ENCODE measurements at regions not wholly inside any gene's neighbourhood (a gene's known extent, or its start where the extent isn't known, plus 50 kb on each side); places are given as distances from the start of the nearest gene placed in this dataset.

DNA sequence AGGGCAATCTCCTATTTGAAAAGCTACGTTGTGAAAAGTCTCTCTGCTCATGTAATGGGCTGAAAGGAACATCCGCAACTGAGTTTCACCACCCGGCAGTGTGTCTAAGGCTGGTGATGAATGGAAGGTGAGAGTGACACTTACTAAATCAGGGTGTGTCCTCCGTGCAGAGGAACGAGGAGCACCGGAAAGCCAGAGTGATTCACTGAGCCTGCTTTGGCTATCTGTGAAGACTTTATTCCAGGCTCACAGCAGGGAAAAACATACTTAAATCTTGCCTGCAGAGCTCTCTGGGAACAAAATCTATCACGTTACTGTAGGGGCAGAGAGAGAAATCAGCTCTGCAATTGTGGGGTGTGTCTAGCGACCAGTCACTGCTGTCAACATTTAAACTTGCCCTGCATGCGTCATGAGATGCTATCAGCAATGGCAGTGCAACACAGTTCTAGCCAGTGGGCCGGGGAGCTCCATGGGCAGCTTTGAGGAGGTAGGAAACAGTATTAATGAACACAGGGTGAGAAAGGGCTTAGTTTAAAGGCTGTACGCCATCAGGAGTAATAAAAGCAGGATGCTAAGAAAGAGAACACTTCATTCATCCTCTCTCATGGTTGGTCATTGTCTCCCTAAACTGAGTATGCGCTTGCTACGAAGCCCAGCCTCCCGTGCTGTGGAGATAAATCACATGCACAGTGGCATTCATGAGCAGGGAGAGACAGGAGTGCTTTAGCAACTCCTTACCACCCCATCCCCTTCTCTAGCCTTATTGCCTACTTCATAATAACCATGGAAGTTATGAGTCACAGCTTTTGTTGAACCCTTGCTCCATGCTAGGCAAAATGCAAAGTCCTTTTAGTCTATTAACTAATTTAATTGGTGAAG, 542.7 kb upstream of the ADAMTS9 start:
- DNase-seq = no peak

DNA sequence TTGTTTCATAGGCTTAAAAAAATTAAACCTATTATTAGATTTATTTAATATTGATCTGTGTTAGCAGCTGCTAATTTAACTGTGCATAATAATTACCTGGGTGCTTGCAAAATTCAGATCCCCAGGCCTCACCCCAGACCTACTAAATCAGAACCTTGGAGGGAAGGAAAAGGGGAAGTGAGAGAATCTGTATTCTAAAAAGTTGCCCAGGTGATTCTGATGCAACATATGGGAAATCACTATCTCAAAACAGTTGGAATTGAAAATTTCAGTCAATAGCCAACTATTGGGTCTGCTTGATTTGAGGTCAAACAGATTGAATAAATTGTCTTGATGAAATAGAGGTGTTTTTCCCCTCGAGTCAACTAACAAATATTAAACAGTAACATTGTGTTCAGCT, 538.5 kb upstream of the ADAMTS9 start:
- DNase-seq = no peak

- DNase-seq = no peak
Measured at GRCh38 chr3:65210026-65210814, 522.4 kb upstream of the ADAMTS9 start.

- no peak for DNase-seq
Measured at GRCh38 chr3:65202395-65202794, 514.6 kb upstream of the ADAMTS9 start.

DNA sequence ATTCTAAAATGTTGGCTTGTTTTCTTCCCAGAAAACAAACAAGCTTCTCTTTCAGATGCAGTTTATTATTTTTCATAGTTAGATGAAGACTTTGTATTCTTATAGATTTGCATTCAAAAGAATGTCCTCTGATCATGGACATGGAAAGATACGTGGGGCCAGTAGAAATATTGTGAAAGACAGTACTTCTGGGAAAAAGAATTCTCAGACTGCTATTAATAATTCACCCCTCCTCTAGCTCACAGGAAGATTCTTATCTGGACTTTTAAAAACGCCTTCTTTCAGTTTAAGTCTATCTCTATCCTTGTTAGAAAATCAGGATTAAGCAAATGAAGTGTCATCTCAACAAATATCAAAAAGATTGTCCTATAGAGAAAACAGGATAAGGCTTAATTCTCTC, 514.1 kb upstream of the ADAMTS9 start:
- DNase-seq = no peak

DNA sequence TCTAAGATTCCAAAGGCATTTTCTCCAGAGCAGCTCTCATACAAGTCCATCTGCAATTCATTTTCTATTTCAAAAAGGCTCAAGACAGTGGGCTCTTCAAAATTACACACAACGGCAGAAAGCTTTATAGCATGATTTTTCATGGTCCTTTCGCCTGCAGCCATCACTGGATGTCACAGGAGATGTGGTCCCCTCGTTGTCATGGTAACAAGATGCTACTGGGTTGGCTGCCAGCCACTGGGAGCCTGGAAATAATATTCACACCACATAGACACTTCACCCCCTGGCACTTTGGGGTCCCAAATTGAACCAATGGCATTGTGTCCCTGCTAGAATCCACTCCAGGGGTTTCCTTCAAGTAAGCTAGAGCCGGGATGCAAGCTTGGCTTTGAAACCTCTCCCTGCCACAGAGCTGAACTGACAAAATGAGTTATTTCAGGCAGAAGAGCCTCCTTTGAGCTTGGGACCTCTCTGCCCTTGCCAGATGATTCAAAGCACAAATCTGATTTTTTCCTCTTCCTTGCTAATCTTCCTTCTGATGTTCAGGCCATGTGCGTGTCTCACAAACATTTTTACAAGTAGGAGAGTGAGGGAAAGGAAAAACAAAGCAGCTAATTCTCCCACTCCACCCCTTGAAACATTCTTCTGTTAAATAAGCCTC, 512.6 kb upstream of the ADAMTS9 start:
- no peak for DNase-seq

DNA sequence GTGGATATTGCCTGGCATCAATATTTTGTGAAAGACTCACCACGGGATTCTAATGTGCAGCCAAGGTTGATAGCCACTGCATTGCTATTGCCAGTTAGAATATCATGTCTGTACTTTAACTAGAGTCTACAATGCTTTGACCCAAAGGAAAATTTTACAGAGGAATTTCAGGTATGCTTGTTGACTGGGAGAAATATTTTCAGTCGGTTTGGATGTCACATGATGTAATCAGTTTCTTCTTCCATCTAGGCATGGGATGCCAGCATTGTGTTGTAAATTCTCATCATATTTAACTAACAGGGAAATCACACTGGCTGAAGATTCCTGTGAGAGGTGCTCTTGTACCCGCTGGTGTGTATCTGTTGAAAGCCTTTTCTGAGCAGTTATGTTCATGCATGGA, 508.9 kb upstream of the ADAMTS9 start:
- DNase-seq = no peak

GRCh38 chr3:65195211-65196006, 507.6 kb upstream of the ADAMTS9 start:
- no peak for DNase-seq

DNA sequence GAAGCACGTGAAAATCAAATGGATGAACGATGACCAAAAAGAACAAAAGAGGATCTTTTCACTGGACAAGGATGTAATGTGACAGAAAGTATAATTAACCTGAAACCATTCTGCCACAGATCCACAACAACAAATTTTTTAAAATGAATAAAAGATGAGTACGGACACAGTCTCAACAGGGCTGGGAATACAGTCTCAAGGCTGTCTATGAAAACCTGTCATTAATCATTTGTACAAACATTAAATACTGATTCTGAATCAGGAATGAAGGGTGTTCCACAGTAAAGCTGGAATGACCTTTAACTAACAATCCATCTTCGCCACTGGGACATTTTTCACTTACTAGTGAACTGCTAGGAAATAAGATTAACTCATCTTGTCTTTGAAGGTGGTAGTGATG, 506.9 kb upstream of the ADAMTS9 start:
- DNase-seq = no peak

- DNase-seq = no peak
Measured at GRCh38 chr3:65194047-65194714, 506.4 kb upstream of the ADAMTS9 start.

DNA sequence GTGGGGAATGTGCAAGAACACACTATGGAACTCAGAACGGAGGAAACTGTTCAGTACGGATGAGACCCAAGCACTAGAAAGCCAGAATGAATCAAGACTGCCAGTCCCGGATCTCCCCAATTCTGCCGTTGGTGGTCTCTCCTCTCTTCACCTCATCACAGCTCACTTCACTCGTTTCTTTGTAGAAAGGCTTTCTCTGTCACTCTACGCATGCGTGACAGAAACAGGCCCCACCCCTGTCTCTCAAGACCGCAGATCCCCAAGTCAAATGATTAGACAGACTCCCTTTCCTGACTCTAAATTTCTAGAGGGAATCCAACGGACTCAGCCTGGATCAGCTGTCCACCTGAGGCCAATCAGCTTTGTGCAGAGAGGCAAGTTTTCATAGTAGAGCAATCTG, 505.7 kb upstream of the ADAMTS9 start:
- no peak for DNase-seq

DNA sequence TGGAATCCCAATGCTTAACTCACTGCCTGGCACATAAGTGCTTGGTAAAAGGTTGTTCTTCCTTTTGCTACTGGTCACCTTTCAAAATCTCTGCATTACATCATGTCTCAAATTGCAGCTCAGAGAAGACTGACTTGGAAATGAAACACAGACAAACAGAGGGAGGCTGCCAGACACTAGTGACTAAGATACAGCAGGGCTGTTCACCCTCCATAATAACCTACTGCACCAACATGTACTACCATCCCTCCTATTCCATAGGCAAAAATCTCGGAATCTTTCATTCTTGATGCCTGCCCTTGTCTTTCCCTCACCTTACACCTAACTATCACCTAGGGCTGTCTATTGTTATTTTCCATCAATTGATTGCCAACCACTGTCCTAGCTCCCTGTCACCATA, 502.3 kb upstream of the ADAMTS9 start:
- no peak for DNase-seq

DNA sequence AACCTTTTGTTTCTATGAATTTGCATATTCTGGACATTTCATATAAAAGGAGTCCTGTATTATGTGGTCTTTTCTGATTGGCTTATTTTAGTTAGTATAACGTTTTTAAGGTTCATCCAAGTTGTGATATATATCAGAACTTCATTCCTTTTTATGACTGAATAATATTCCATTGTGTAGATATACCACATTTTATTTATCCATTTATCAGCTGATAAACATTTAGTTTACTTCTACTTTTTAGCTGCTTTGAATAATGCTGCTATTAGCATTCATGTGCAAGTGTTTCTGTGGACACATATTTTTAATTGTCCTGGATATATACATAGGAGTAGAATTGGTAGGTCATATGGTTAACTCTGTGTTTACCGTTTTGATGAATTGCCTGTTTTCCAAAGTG, 498.5 kb upstream of the ADAMTS9 start:
- no peak for DNase-seq

GRCh38 chr3:65182682-65183081, 494.9 kb upstream of the ADAMTS9 start:
- no peak for DNase-seq

DNA sequence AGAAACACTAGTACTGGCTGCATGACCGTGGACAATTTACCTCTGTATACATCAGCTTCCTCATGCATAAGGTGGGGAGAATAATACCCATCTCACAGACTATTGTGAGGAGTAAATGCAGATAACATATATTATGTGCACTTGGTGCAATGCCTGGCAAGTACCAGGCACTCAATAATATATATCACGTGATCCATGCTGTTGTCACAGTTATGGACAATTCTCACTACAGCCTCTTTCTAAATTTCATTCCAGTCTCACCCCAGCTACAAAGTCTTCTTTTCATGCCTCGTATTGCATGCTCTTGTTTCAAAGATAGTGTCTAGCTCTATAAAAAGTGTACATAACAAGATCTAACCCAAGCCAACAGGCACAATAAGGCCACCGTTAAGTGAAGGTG, 494.3 kb upstream of the ADAMTS9 start:
- DNase-seq = no peak

- no peak for DNase-seq
Measured at GRCh38 chr3:65181391-65181871, 493.6 kb upstream of the ADAMTS9 start.

DNA sequence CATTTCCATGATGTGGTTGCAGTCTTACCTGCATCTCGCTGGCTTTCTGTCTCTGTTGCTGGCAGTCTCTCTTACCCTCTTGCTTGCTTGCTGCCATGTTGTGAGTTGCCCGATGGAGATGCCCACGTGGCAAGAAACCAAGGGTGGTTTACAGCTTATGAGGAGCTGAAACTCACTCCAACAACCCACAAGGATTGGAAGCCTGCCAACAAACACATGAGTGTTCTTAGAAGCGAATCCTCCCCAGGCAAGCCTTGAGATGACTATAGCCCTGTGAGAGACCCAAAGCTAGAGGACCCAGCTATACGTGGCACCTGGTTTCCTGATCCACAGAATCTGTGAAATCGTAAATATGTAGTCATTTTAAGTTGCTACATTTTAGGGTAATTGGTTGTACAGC, 490.9 kb upstream of the ADAMTS9 start:
- DNase-seq = no peak

DNA sequence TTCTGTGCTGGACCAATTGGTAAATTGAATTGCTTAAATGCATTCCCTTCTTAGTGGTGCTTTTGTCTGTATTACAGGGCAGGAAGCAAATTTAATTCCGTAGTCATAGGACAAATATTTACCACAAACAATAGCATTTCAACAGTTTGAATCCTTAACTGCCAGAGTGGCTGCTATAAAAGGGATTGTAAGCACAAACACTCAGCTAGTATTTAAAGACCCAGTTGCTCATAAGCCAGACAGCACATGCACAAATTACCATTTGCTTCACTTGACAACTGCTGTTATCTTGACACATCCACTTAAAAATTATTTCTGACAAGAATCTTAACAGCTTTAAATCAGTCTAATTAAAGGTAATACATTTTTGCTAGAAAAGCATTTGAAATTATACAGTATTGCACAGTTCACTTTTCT, 490.2 kb upstream of the ADAMTS9 start:
- no peak for DNase-seq

DNA sequence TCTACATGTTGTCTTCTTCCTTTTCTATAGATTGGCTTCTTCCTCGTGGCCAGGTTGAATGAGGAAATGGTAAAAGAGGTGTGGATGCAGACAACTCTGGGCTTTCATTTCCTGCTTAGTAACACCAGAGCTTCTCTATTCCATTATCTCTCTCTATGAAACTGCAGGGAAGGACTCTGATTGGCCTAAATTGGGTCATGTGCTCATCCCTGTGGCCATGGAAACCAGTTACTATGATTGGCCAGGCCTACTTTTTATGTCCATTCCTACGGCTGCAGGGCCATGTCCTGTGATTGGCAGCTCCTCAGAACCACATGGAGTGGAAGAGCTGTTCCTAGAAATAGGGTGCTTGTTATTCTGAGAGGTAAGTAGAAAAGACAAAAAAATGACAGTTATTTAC, 486.9 kb upstream of the ADAMTS9 start:
- no peak for DNase-seq

DNA sequence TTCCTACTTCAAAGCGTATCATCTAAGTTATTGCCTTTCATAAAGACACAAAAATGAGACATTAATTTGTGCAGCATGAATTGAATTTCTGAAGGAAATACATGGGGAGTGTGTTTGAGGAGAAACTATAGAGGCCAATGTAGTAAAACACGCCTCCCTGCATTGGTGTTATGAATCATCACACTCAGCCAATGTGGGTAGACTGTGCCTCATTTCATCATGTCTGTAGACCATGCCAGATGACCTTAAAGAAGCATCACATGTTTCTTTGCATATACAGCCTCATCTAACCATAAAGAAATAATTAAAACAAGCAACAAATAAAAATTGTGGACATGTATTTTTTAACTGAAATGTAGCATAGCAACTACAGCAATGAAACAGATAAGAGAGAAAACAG, 486.0 kb upstream of the ADAMTS9 start:
- no peak for DNase-seq

DNA sequence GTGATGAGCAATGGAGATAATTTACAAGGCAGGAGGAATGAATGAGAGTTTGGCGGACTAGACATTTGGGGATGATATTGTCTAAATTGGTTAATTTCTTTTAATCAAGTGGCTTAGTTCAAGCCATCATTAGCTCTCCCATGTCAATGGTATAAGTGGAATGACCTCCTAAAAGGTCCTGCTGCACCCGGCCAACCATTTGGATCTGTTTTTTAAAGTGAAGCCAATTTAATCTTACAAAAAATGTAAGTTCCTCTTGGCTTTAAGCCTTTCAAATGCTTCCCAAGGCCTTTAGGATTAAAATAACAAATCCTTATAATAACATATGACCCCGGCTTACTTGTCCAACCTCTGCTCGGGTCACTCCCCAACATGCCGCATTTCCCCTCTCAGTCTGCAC, 484.4 kb upstream of the ADAMTS9 start:
- DNase-seq = no peak

DNA sequence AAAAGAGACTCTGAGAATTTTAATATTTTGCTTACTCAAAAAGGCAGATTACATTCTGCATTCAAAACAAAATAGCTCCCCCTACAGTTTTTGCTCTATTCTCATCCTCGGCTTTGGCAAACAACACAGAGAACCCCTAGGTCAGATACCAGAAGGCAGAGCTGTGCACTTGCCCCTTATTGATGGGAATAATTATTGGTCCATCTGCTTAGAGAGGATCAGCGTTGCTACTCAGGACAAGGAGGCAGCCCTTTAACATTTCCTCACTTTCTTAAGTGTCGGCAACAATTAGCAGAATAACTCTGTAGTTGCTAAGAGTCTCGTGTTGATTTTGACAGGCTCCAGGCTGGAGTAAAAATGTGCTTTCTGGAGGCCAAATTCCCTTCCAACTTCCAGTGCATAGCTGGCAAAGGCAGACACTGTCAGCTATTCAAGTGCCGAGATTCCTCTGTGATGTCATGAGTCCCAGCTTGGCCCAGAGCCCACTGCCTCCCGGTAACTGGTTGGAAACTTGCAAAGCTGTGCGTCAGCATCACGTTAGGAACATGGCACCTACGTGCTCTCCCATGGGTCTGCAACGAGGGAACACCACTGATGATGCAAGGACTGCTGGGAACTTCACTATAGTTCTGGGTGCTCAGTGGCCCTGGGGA, 482.7 kb upstream of the ADAMTS9 start:
- no peak for DNase-seq

All from NCI-H748 treated with DMSO at 0.1 percent for 48 hours (cell line).